GM10248 (cell line): ENCODE measurements at regions not wholly inside any gene's neighbourhood (a gene's known extent, or its start where the extent isn't known, plus 50 kb on each side); places are given as distances from the start of the nearest gene placed in this dataset.

Experiments
- CTCF ChIA-PET: fragments of 300-600 bp; sonication (Branson Sonifier 250); formaldehyde crosslinking; extraction: SDS; loops from one replicate; lab custom pipeline; 2021; ENCODE audit warnings: antibody characterized with exemption; lab: Yijun Ruan, JAX
- POLR2A ChIA-PET: fragments of 350-650 bp; sonication (Branson Sonifier 250); formaldehyde crosslinking; extraction: SDS; loops from one replicate; lab custom pipeline; 2020; ENCODE audit warnings: antibody characterized with exemption; lab: Yijun Ruan, JAX
- DNase-seq: peaks from one replicate; pipeline ENCODE4 v3.0.0; 2012; ENCODE audit errors: extremely low spot score
- CTCF ChIP-seq: IDR thresholded peaks from 2 replicates; pipeline ENCODE4 v1.5.1; 2012; ENCODE audit warnings: mild to moderate bottlenecking, low read depth; ENCODE audit errors: extremely low read depth, missing control alignments, control extremely low read depth

- CTCF ChIA-PET = interaction anchor here (1.5 kb wide), 1 partner anchor 9 kb away, joined by 4 read pairs; no protein-coding TSS in a partner anchor
- no peak for TF ChIP-seq CTCF
- POLR2A ChIA-PET = no interaction called here
- DNase-seq = no peak
Observed at GRCh38 chr2:150690261-150690660, 202.8 kb upstream of the RND3 start.

GRCh38 chr2:150689590-150689989, 202.1 kb upstream of the RND3 start:
- no peak for TF ChIP-seq CTCF
- no peak for DNase-seq
- POLR2A ChIA-PET = no interaction called here
- CTCF ChIA-PET = interaction anchor here (1.0 to 1.5 kb wide), 2 partner anchors 7 to 9 kb away, joined by 3 to 4 read pairs; no protein-coding TSS in a partner anchor

GRCh38 chr2:150688016-150688415, 200.5 kb upstream of the RND3 start:
- ChIA-PET POLR2A (no interaction called here), CTCF (no interaction called here)
- no peak for TF ChIP-seq CTCF
- DNase-seq = no peak

- TF ChIP-seq CTCF = no peak
- DNase-seq = no peak
- ChIA-PET CTCF (no interaction called here), POLR2A (no interaction called here)
Observed at GRCh38 chr2:150686391-150686790, 198.9 kb upstream of the RND3 start.

GRCh38 chr2:150681120-150681804, 193.8 kb upstream of the RND3 start:
- DNase-seq = no peak
- ChIA-PET POLR2A (no interaction called here), CTCF (interaction anchor here (1.2 to 1.9 kb wide), 2 partner anchors 21 to 26 kb away, joined by 3 to 4 read pairs; no protein-coding TSS in a partner anchor)
- no peak for TF ChIP-seq CTCF

GRCh38 chr2:150679456-150680120, 192.1 kb upstream of the RND3 start:
- no peak for DNase-seq
- no peak for TF ChIP-seq CTCF
- ChIA-PET CTCF (no interaction called here), POLR2A (no interaction called here)
